Small intestine (tissue), 7 donors: ENCODE measurements at regions not wholly inside any gene's neighbourhood (a gene's known extent, or its start where the extent isn't known, plus 50 kb on each side); places are given as distances from the start of the nearest gene placed in this dataset.

Experiments used
- DNase-seq, 2 donors: peaks; one replicate each; pipeline versions ENCODE4 v3.0.0 to v3.0.0-alpha.2; 2013
- FAIRE-seq: peaks from 2 replicates; lab custom pipeline; 2012; peaks lifted over from hg19 to GRCh38; lab: Jason Lieb, UNC
- H3K27ac ChIP-seq, 3 donors: one replicate each; pipeline ENCODE4 v1.5.1; 2013; ENCODE audit warnings: low read length in 2 of 3, mild to moderate bottlenecking in 2 of 3, control low read depth in 1 of 3, inconsistent platforms in 1 of 3, low read depth in 1 of 3, moderate library complexity in 1 of 3
- H3K27me3 ChIP-seq, 3 donors: one replicate each; pipeline ENCODE4 v1.6.1; 2013; ENCODE audit warnings: low read length in 3 of 3, inconsistent platforms in 1 of 3; ENCODE audit not compliant: control insufficient read depth in 3 of 3, insufficient read depth in 3 of 3
- H3K36me3 ChIP-seq, 3 donors: one replicate each; pipeline ENCODE4 v1.6.1; 2013; ENCODE audit warnings: low read length in 3 of 3, inconsistent platforms in 1 of 3, low read depth in 1 of 3, mild to moderate bottlenecking in 1 of 3, moderate library complexity in 1 of 3; ENCODE audit not compliant: control insufficient read depth in 3 of 3, insufficient read depth in 2 of 3
- H3K4me1 ChIP-seq, 3 donors: one replicate each; pipeline ENCODE4 v1.6.1; 2013; ENCODE audit warnings: low read length in 2 of 3, inconsistent platforms in 1 of 3, low read depth in 1 of 3, mild to moderate bottlenecking in 1 of 3, moderate library complexity in 1 of 3; ENCODE audit not compliant: control insufficient read depth in 3 of 3, insufficient read depth in 2 of 3
- H3K4me3 ChIP-seq, 3 donors: one replicate each; pipeline ENCODE4 v1.5.1; 2013; ENCODE audit warnings: low read length in 3 of 3, control low read depth in 1 of 3, inconsistent platforms in 1 of 3, low read depth in 1 of 3, mild to moderate bottlenecking in 1 of 3, moderate library complexity in 1 of 3
- H3K9me3 ChIP-seq, 2 donors: one replicate each; pipeline ENCODE4 v1.6.1; 2013; ENCODE audit warnings: low read depth in 1 of 2, low read length in 1 of 2; ENCODE audit not compliant: control insufficient read depth in 2 of 2, insufficient read depth in 1 of 2
- WGBS, 3 donors: extraction: QIAGEN DNeasy Blood & Tissue Kit; methylation state at CpG; one replicate each; pipeline ENCODE4 v1.1.7; 2013; 5-methylcytosine and 5-hydroxymethylcytosine counted together
- donor health status: healthy with polysubstance abuse.
- donor health status: control.
- donor health status: control.
- donor health status: Bipolar disorder and iron deficiency.
- donor health status: healthy.

DNA sequence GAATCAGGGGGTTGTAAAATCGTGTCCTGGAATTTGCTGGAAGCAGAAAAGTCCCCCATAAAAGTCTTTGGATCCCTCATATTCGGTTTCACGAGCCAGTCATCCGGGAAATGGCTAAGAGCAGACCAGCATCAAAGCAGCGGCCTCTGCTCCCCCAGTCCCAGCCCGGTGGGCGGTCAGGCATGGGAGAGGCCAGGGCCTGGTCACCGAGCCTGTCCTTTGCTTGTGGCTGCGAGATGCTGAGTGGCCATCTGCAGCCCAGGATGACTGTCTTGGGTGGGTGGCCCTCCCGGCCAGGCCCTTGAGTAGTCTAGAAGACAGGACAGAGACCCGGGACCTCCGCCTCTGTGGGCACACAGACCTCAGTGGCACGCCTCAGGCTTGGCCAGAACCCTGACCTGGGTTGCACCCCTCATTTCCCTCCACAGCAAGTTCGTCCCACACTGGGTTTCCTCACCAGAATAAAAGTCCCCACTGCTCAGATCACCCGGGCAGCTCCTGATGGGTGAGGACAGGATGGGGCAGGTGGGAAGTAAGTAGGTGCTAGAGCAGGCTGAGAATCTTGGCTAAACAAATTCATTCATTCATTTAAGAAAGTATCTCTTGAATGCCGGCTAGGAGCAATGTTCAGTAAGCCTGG, 172.1 kb downstream of the BMP7 start:
- no peak overlapping the region for H3K27ac ChIP-seq
- DNase-seq (no peak), FAIRE-seq (no peak)
- no peaks in the 10 kb centered on the region for H3K36me3 ChIP-seq
- no peak overlapping the region for H3K4me3 ChIP-seq
- no peaks in the 10 kb centered on the region for H3K27me3 ChIP-seq
- H3K4me1 ChIP-seq, result no peaks in the 10 kb centered on the region
- 64 to 85% (median 73%) methylated on average over 15 to 16 of the region's 16 CpGs for WGBS, 3 donors
- H3K9me3 ChIP-seq, result no peaks in the 10 kb centered on the region

DNA sequence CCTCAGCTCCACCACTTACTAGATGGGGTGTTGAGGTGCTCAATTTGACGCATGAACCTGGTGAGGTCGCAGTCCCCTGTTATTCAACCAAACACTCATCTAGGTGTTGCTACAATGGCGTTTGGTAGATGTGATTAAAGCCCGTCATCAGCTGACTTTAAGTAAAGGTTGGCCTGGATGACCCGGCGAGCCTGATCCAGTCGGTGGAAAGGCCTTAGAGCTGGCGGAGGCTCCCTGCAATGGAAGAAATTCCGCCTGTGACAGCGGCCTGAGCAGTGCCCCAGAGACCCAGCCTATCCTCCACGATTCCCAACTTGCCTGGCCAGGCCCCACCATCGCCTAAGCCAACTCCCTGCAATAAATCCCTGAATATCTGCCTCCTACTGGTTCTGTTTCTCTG, 171.4 kb downstream of the BMP7 start:
- Histone ChIP-seq H3K36me3 (no peaks in the 10 kb centered on the region), H3K9me3 (no peaks in the 10 kb centered on the region), H3K27ac (no peak overlapping the region), H3K4me3 (no peak overlapping the region), H3K4me1 (no peaks in the 10 kb centered on the region), H3K27me3 (no peaks in the 10 kb centered on the region)
- WGBS, 3 donors, result 70 to 81% (median 74%) methylated on average over 12 of the region's 12 CpGs
- FAIRE-seq, result no peak
- DNase-seq, result no peak

DNA sequence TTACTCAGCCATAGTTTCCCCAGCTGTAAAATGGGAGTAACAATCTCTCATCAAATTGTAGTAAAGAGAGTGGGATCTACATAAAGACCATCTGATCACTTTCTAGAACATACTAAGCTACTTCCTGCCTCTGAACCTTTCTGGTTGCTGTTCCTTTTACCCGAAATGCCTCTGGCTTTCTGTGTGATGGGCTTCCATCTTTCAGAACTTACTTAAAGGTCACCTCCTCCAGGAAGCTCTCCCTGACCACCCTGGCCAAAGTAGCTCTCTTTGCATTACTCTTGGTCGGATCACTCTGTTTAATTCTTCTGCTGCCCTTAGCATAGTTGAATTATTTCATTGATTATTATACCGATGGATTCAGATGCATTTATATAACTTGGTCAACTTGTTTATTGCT, 171.0 kb downstream of the BMP7 start:
- H3K27ac ChIP-seq, result no peak overlapping the region
- H3K27me3 ChIP-seq, result no peaks in the 10 kb centered on the region
- WGBS, 3 donors, result 76 to 87% (median 87%) methylated on average over 3 of the region's 3 CpGs
- no peaks in the 10 kb centered on the region for H3K9me3 ChIP-seq
- H3K4me1 ChIP-seq, result no peaks in the 10 kb centered on the region
- FAIRE-seq, result no peak
- no peak for DNase-seq
- H3K36me3 ChIP-seq, result no peaks in the 10 kb centered on the region
- H3K4me3 ChIP-seq, result no peak overlapping the region

DNA sequence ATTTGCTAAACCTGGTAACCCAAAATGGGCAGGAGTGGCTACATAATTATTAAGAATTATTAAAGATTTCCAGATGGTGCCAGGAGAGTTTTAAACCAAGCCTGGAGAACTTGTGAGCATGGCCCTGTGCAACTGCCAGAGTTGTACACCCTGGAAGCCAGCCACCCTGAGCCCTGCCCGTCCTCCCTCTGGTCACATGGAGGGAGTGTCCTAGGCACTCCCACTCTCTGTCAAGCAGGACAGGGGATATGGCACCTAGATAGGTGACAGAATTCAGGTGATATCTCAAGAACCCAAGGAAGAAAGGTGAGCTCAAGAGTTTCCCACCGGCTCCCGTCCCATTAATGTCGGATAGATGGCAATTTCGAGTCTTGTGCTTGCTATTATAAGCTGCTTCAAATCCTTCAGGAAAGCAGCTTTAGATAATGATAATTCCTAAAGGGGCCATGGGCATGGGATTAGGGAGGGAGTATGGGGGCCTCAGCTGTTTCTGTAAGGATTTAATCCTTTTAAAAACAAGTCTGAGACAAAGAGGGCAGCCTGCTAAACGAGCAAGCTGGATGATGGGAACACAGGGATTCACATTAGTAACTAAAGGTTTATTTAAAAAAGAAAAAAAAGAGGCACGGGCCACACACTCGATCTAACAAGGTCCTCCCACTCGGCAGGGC, 169.1 kb downstream of the BMP7 start:
- no peaks in the 10 kb centered on the region for H3K4me1 ChIP-seq
- H3K9me3 ChIP-seq, result no peaks in the 10 kb centered on the region
- no peak overlapping the region for H3K4me3 ChIP-seq
- no peaks in the 10 kb centered on the region for H3K27me3 ChIP-seq
- FAIRE-seq, result no peak
- H3K27ac ChIP-seq, result no peak overlapping the region
- H3K36me3 ChIP-seq, result no peaks in the 10 kb centered on the region
- WGBS, 3 donors, result 29 to 51% (median 36%) methylated on average over 9 of the region's 9 CpGs
- DNase-seq, result no peak

GRCh38 chr20:57102160-57102559, 164.3 kb downstream of the BMP7 start:
- DNase-seq, result no peak
- FAIRE-seq, result no peak
- 88 to 90% (median 88%) methylated on average over 9 of the region's 9 CpGs for WGBS, 3 donors
- Histone ChIP-seq H3K27ac (no peak overlapping the region), H3K4me1 (no peaks in the 10 kb centered on the region), H3K9me3 (no peaks in the 10 kb centered on the region), H3K4me3 (no peak overlapping the region), H3K36me3 (no peaks in the 10 kb centered on the region), H3K27me3 (no peaks in the 10 kb centered on the region)

GRCh38 chr20:57102566-57102965, 163.9 kb downstream of the BMP7 start:
- DNase-seq (no peak), FAIRE-seq (no peak)
- Histone ChIP-seq H3K9me3 (no peaks in the 10 kb centered on the region), H3K27me3 (no peaks in the 10 kb centered on the region), H3K4me3 (no peak overlapping the region), H3K27ac (no peak overlapping the region), H3K36me3 (no peaks in the 10 kb centered on the region), H3K4me1 (no peaks in the 10 kb centered on the region)
- WGBS, 3 donors, result 82 to 89% (median 86%) methylated on average over 10 of the region's 10 CpGs

- DNase-seq, result no peak
Measured at GRCh38 chr20:57103146-57103800, 163.2 kb downstream of the BMP7 start.

GRCh38 chr20:57104113-57104512, 162.3 kb downstream of the BMP7 start:
- no peaks in the 10 kb centered on the region for H3K27me3 ChIP-seq
- DNase-seq (no peak), FAIRE-seq (no peak)

More at GRCh38 chr20:57103146-57103800, 163.2 kb downstream of the BMP7 start:
- FAIRE-seq, result no peak
- no peak overlapping the region for H3K27ac ChIP-seq
- H3K4me1 ChIP-seq, result no peaks in the 10 kb centered on the region
- WGBS, 3 donors, result 64 to 81% (median 74%) methylated on average over 11 of the region's 11 CpGs
- no peaks in the 10 kb centered on the region for H3K27me3 ChIP-seq
- H3K36me3 ChIP-seq, result no peaks in the 10 kb centered on the region
- no peaks in the 10 kb centered on the region for H3K9me3 ChIP-seq
- H3K4me3 ChIP-seq, result no peak overlapping the region

More at GRCh38 chr20:57104113-57104512, 162.3 kb downstream of the BMP7 start:
- Histone ChIP-seq H3K4me1 (peaks cover 0 to 8% (median 0%) of the 10 kb centered on the region in 3 donors), H3K4me3 (no peak overlapping the region), H3K9me3 (no peaks in the 10 kb centered on the region), H3K27ac (no peak overlapping the region), H3K36me3 (no peaks in the 10 kb centered on the region)
- 84 to 91% (median 87%) methylated on average over 11 of the region's 11 CpGs for WGBS, 3 donors
